ENCODE measurements at regions not wholly inside any gene's neighbourhood (a gene's known extent, or its start where the extent isn't known, plus 50 kb on each side); places are given as distances from the start of the nearest gene placed in this dataset.

GRCh38 chr2:23137166-23137565, 247.8 kb upstream of the KLHL29 start:
- H3K36me3 ChIP-seq: no peaks in the 10 kb centered on the region
- DNase-seq: no peak
- H3K9ac ChIP-seq (ENCODE audit: low read depth in 2 of 2, low read length in 2 of 2): no peak overlapping the region
- H3K27ac ChIP-seq: no peak overlapping the region
- TF ChIP-seq CTCF (IDR thresholded peaks at IDR 0.05): no peak
- no peak overlapping the region for H3K4me3 ChIP-seq
- no peaks in the 10 kb centered on the region for H3K4me1 ChIP-seq
- intact Hi-C loops (cut with DNase I): no loop called here
- H3K9me3 ChIP-seq: no peaks in the 10 kb centered on the region
- H3K27me3 ChIP-seq: no peaks in the 10 kb centered on the region

- Histone ChIP-seq H3K36me3 (no peaks in the 10 kb centered on the region), H3K9ac (ENCODE audit: low read depth in 2 of 2, low read length in 2 of 2) (no peak overlapping the region), H3K4me1 (no peaks in the 10 kb centered on the region), H3K9me3 (no peaks in the 10 kb centered on the region), H3K4me3 (no peak overlapping the region), H3K27me3 (no peaks in the 10 kb centered on the region), H3K27ac (no peak overlapping the region)
- intact Hi-C loops (cut with DNase I): no loop called here
- no peak for TF ChIP-seq CTCF (IDR thresholded peaks at IDR 0.05)
- DNase-seq: no peak
Measured at GRCh38 chr2:23138701-23139100, 246.3 kb upstream of the KLHL29 start.

GRCh38 chr2:23145460-23145859, 239.5 kb upstream of the KLHL29 start:
- H3K27ac ChIP-seq: no peak overlapping the region
- intact Hi-C loops (cut with DNase I): no loop called here

GRCh38 chr2:23146011-23146410, 239.0 kb upstream of the KLHL29 start:
- H3K27ac ChIP-seq: no peak overlapping the region
- intact Hi-C loops (cut with DNase I): no loop called here
- H3K36me3 ChIP-seq: no peaks in the 10 kb centered on the region
- no peaks in the 10 kb centered on the region for H3K4me1 ChIP-seq
- H3K9ac ChIP-seq (ENCODE audit: low read depth in 2 of 2, low read length in 2 of 2): no peak overlapping the region
- TF ChIP-seq CTCF (IDR thresholded peaks at IDR 0.05): no peak
- no peak overlapping the region for H3K4me3 ChIP-seq
- no peak for DNase-seq
- no peaks in the 10 kb centered on the region for H3K9me3 ChIP-seq
- no peaks in the 10 kb centered on the region for H3K27me3 ChIP-seq

More at GRCh38 chr2:23145460-23145859, 239.5 kb upstream of the KLHL29 start:
- DNase-seq: no peak
- no peak overlapping the region for H3K9ac ChIP-seq (ENCODE audit: low read depth in 2 of 2, low read length in 2 of 2)
- no peak overlapping the region for H3K4me3 ChIP-seq
- H3K27me3 ChIP-seq: no peaks in the 10 kb centered on the region
- no peaks in the 10 kb centered on the region for H3K4me1 ChIP-seq
- no peak for TF ChIP-seq CTCF (IDR thresholded peaks at IDR 0.05)
- no peaks in the 10 kb centered on the region for H3K9me3 ChIP-seq
- H3K36me3 ChIP-seq: no peaks in the 10 kb centered on the region

GRCh38 chr2:23148342-23148741, 236.6 kb upstream of the KLHL29 start:
- no peak overlapping the region for H3K9ac ChIP-seq (ENCODE audit: low read depth in 2 of 2, low read length in 2 of 2)
- H3K9me3 ChIP-seq: no peaks in the 10 kb centered on the region
- H3K27me3 ChIP-seq: no peaks in the 10 kb centered on the region
- no peak for DNase-seq
- no peak for TF ChIP-seq CTCF (IDR thresholded peaks at IDR 0.05)
- no peak overlapping the region for H3K4me3 ChIP-seq
- no peak overlapping the region for H3K27ac ChIP-seq
- no peaks in the 10 kb centered on the region for H3K36me3 ChIP-seq
- no peaks in the 10 kb centered on the region for H3K4me1 ChIP-seq
- intact Hi-C loops (cut with DNase I): no loop called here

- no peaks in the 10 kb centered on the region for H3K36me3 ChIP-seq
- H3K9ac ChIP-seq (ENCODE audit: low read depth in 2 of 2, low read length in 2 of 2): no peak overlapping the region
- no peak for DNase-seq
- no peaks in the 10 kb centered on the region for H3K27me3 ChIP-seq
- H3K9me3 ChIP-seq: no peaks in the 10 kb centered on the region
- no peaks in the 10 kb centered on the region for H3K4me1 ChIP-seq
- TF ChIP-seq CTCF (IDR thresholded peaks at IDR 0.05): no peak
- no peak overlapping the region for H3K4me3 ChIP-seq
- intact Hi-C loops (cut with DNase I): no loop called here
- no peak overlapping the region for H3K27ac ChIP-seq
Measured at GRCh38 chr2:23149777-23150176, 235.2 kb upstream of the KLHL29 start.

Data from colonic mucosa (tissue), 4 donors.